GM23338 (cell line): ENCODE measurements at regions not wholly inside any gene's neighbourhood (a gene's known extent, or its start where the extent isn't known, plus 50 kb on each side); places are given as distances from the start of the nearest gene placed in this dataset.

ENCODE experiments used
- ATAC-seq: fragments of 200-7000 bp; cut with Tn5 transposase; 3 replicates; pipeline ENCODE4 v1.9.1; 2020
- DNase-seq: peaks from one replicate; pipeline ENCODE4 v3.0.0-alpha.2; 2015; ENCODE audit warnings: low spot score
- H2AFZ ChIP-seq: fragments of 200-600 bp; sonication (generic); 2 replicates; pipeline ENCODE4 v1.8.0; 2016; ENCODE audit warnings: antibody characterized with exemption, mild to moderate bottlenecking, moderate library complexity
- H3F3A ChIP-seq: fragments of 200-600 bp; sonication (generic); replicated peaks from 2 replicates; pipeline ENCODE4 v1.8.0; 2017; ENCODE audit warnings: antibody characterized with exemption, mixed run types, low read depth
- H3K27ac ChIP-seq: fragments of 200-600 bp; sonication (generic); 2 replicates; pipeline ENCODE4 v1.6.1; 2016; ENCODE audit warnings: low read depth
- H3K27me3 ChIP-seq: fragments of 200-600 bp; sonication (generic); 2 replicates; pipeline ENCODE4 v1.8.0; 2016; ENCODE audit warnings: mild to moderate bottlenecking, mixed run types, moderate library complexity; ENCODE audit not compliant: insufficient read depth
- H3K36me3 ChIP-seq: fragments of 200-600 bp; sonication (generic); 2 replicates; pipeline ENCODE4 v1.8.0; 2016; ENCODE audit warnings: mild to moderate bottlenecking; ENCODE audit not compliant: insufficient read depth
- H3K4me1 ChIP-seq: fragments of 200-600 bp; sonication (generic); 2 replicates; pipeline ENCODE4 v1.8.0; 2016; ENCODE audit warnings: mild to moderate bottlenecking, moderate library complexity; ENCODE audit not compliant: insufficient read depth
- H3K4me2 ChIP-seq: fragments of 200-600 bp; sonication (generic); 2 replicates; pipeline ENCODE4 v1.7.1; 2017; ENCODE audit warnings: mixed run types
- H3K4me3 ChIP-seq: fragments of 200-600 bp; sonication (generic); 2 replicates; pipeline ENCODE4 v1.6.1; 2016; ENCODE audit warnings: mixed run types
- H3K79me2 ChIP-seq: fragments of 200-600 bp; sonication (generic); replicated peaks from 2 replicates; pipeline ENCODE4 v1.8.0; 2017; ENCODE audit warnings: mild to moderate bottlenecking; ENCODE audit not compliant: insufficient read depth
- H3K9me2 ChIP-seq: fragments of 200-600 bp; sonication (generic); 2 replicates; pipeline ENCODE4 v1.8.0; 2017; ENCODE audit not compliant: insufficient read depth
- H4K20me1 ChIP-seq: fragments of 200-600 bp; sonication (generic); replicated peaks from 2 replicates; pipeline ENCODE4 v1.8.0; 2017; ENCODE audit warnings: mild to moderate bottlenecking; ENCODE audit not compliant: insufficient read depth
- H3K27ac Mint-ChIP-seq: 2 replicates; pipeline ENCODE4 v1.8.0; 2020; ENCODE audit warnings: inconsistent platforms, mild to moderate bottlenecking, moderate library complexity, mixed read lengths
- H3K27me3 Mint-ChIP-seq: 3 replicates; pipeline ENCODE4 v1.8.0; 2022; ENCODE audit warnings: low read depth, mild to moderate bottlenecking, moderate library complexity, mixed read lengths, inconsistent platforms; ENCODE audit not compliant: insufficient read depth, poor library complexity
- H3K36me3 Mint-ChIP-seq: 3 replicates; pipeline ENCODE4 v1.8.0; 2021; ENCODE audit warnings: low read depth, mild to moderate bottlenecking, inconsistent platforms, moderate library complexity, mixed read lengths
- H3K4me1 Mint-ChIP-seq: 3 replicates; pipeline ENCODE4 v1.8.0; 2020; ENCODE audit warnings: mild to moderate bottlenecking, inconsistent platforms, mixed read lengths
- H3K4me3 Mint-ChIP-seq: 3 replicates; pipeline ENCODE4 v1.8.0; 2021; ENCODE audit warnings: moderate library complexity, mild to moderate bottlenecking, inconsistent platforms, mixed read lengths
- H3K9me3 Mint-ChIP-seq: 3 replicates; pipeline ENCODE4 v1.8.0; 2020; ENCODE audit warnings: moderate library complexity, mild to moderate bottlenecking, inconsistent platforms, mixed read lengths
- CREB1 ChIP-seq: fragments of 250-450 bp; sonication (Bioruptor Pico); IDR thresholded peaks from 2 replicates; pipeline ENCODE4 v1.5.0; 2020; ENCODE audit warnings: low read depth, mild to moderate bottlenecking, moderate library complexity
- CTCF ChIP-seq, 2 experiments: fragments of 200-600 bp in 1 of 2; sonication (generic) in 1 of 2; conservative IDR thresholded peaks; 2 replicates each; pipeline versions ENCODE4 v1.5.1 to v1.6.1; 2016 to 2017; ENCODE audit warnings: antibody characterized with exemption in 2 of 2, low read depth in 2 of 2, mild to moderate bottlenecking in 2 of 2, moderate library complexity in 1 of 2
- ETS1 ChIP-seq: IDR thresholded peaks from 2 replicates; pipeline ENCODE4 v1.6.1; 2016; ENCODE audit warnings: antibody characterized with exemption
- EZH2phosphoT487 ChIP-seq: fragments of 200-600 bp; sonication (generic); IDR thresholded peaks from one replicate; pipeline ENCODE4 v1.8.1; 2018; ENCODE audit warnings: antibody characterized with exemption; ENCODE audit not compliant: unreplicated experiment
- JUNB ChIP-seq: IDR thresholded peaks from one replicate; pipeline ENCODE4 v1.6.1; 2016; ENCODE audit warnings: antibody characterized with exemption; ENCODE audit not compliant: unreplicated experiment
- NANOG ChIP-seq: IDR thresholded peaks from 2 replicates; pipeline ENCODE4 v1.6.1; 2016; ENCODE audit warnings: antibody characterized with exemption, borderline replicate concordance
- POLR2AphosphoS5 ChIP-seq: IDR thresholded peaks from 2 replicates; pipeline ENCODE4 v1.6.1; 2016; ENCODE audit warnings: antibody characterized with exemption, low read depth
- STAT1 ChIP-seq: IDR thresholded peaks from one replicate; pipeline ENCODE4 v1.6.1; 2016; ENCODE audit warnings: antibody characterized with exemption; ENCODE audit not compliant: unreplicated experiment
- ZNF331 ChIP-seq: fragments of 250-450 bp; sonication (Bioruptor Pico); IDR thresholded peaks from 2 replicates; pipeline ENCODE4 v1.5.0; 2020; ENCODE audit warnings: low read depth, mild to moderate bottlenecking, moderate library complexity
- ZNF462 ChIP-seq: fragments of 250-450 bp; sonication (Bioruptor Pico); IDR thresholded peaks from 2 replicates; pipeline ENCODE4 v1.5.0; 2020; ENCODE audit warnings: mild to moderate bottlenecking, moderate library complexity
- TF ChIP-seq, protein P1 (sequence below): IDR thresholded peaks from one replicate; pipeline ENCODE4 v1.6.1; 2018; ENCODE audit warnings: antibody characterized with exemption; ENCODE audit not compliant: unreplicated experiment

- H3K4me1 Mint-ChIP-seq, result peaks cover 3% of the 10 kb centered on the region; the same call in 2 of the 3 replicates
These were observed 1705.1 kb downstream of the PCDH7 start for GRCh38 chr4:32425243-32425642.

More at GRCh38 chr4:32425243-32425642, 1705.1 kb downstream of the PCDH7 start:
- Histone ChIP-seq H3K9me2 (no peaks in the 10 kb centered on the region), H3K36me3 (no peaks in the 10 kb centered on the region), H3K4me1 (no peaks in the 10 kb centered on the region), H3K27me3 (no peaks in the 10 kb centered on the region), H3K4me2 (no peak overlapping the region), H4K20me1 (no peaks in the 10 kb centered on the region), H3K27ac (no peak overlapping the region), H2AFZ (no peak overlapping the region), H3K79me2 (no peaks in the 10 kb centered on the region), H3F3A (no peaks in the 10 kb centered on the region), H3K4me3 (no peak overlapping the region)
- no peak for TF ChIP-seq ZNF462 (CRISPR knock-in tag)
- TF ChIP-seq CREB1 (CRISPR knock-in tag), result no peak
- no peak for TF ChIP-seq POLR2AphosphoS5
- no peak for TF ChIP-seq STAT1
- no peak for TF ChIP-seq NANOG
- no peak for TF ChIP-seq EZH2phosphoT487
- no peak for TF ChIP-seq JUNB
- no peak for TF ChIP-seq ZNF331 (CRISPR knock-in tag)
- no peak for TF ChIP-seq CTCF (conservative IDR thresholded peaks at IDR 0.05; ENCODE audit: low read depth in 2 of 2)
- TF ChIP-seq ETS1, result no peak
- TF ChIP-seq, protein P1, sequence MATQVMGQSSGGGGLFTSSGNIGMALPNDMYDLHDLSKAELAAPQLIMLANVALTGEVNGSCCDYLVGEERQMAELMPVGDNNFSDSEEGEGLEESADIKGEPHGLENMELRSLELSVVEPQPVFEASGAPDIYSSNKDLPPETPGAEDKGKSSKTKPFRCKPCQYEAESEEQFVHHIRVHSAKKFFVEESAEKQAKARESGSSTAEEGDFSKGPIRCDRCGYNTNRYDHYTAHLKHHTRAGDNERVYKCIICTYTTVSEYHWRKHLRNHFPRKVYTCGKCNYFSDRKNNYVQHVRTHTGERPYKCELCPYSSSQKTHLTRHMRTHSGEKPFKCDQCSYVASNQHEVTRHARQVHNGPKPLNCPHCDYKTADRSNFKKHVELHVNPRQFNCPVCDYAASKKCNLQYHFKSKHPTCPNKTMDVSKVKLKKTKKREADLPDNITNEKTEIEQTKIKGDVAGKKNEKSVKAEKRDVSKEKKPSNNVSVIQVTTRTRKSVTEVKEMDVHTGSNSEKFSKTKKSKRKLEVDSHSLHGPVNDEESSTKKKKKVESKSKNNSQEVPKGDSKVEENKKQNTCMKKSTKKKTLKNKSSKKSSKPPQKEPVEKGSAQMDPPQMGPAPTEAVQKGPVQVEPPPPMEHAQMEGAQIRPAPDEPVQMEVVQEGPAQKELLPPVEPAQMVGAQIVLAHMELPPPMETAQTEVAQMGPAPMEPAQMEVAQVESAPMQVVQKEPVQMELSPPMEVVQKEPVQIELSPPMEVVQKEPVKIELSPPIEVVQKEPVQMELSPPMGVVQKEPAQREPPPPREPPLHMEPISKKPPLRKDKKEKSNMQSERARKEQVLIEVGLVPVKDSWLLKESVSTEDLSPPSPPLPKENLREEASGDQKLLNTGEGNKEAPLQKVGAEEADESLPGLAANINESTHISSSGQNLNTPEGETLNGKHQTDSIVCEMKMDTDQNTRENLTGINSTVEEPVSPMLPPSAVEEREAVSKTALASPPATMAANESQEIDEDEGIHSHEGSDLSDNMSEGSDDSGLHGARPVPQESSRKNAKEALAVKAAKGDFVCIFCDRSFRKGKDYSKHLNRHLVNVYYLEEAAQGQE, result no peak
- peaks cover 13% of the 10 kb centered on the region; the same call in 2 of the 3 replicates for H3K9me3 Mint-ChIP-seq
- no peak for DNase-seq
- no peaks in the 10 kb centered on the region for H3K27me3 Mint-ChIP-seq
- H3K4me3 Mint-ChIP-seq, result no peak overlapping the region
- no peak for ATAC-seq
- no peak overlapping the region for H3K27ac Mint-ChIP-seq
- no peaks in the 10 kb centered on the region; the same call in 2 of the 3 replicates for H3K36me3 Mint-ChIP-seq
